ENCODE measurements at regions not wholly inside any gene's neighbourhood (a gene's known extent, or its start where the extent isn't known, plus 50 kb on each side); places are given as distances from the start of the nearest gene placed in this dataset.

DNA sequence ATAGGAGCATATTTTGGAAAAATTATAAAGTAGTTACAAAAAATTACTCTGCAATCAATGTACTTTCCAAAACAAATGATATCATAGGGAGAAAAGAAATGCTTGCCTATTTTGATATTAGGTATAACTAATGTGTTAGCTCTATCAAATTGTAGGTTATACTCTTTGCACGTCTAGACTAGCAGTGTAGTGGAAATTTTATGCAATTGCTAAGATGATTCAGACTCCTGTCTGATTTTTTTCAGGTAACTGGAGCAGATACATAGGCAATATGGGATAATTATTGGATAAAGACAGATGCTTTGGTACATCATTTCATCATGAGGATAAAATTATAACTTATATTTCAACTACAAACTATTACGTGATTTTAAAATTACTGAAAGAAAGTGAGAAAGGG lies 918.3 kb downstream of the EPHA4 start:
- DNase-seq, result no peak
- H3K9me3 ChIP-seq (replicated peaks in 1 of 3), result no peaks in the 10 kb centered on the region
- intact Hi-C loops (cut with DNase I), result no loop called here
- H3K4me3 ChIP-seq, result no peak overlapping the region
- peaks cover 4% of the 10 kb centered on the region for H3K27me3 ChIP-seq
- no peaks in the 10 kb centered on the region for H3K36me3 ChIP-seq (replicated peaks in 1 of 2)
- no peak for TF ChIP-seq POLR2A (IDR thresholded peaks at IDR 0.05)
- TF ChIP-seq CTCF (IDR thresholded peaks at IDR 0.05), result no peak
- WGBS, 4 donors, result 79 to 88% (median 86%) methylated on average over 2 of the region's 2 CpGs
- H3K27ac ChIP-seq, result no peak overlapping the region
- no peaks in the 10 kb centered on the region for H3K4me1 ChIP-seq (replicated peaks in 1 of 2)

- no peak for DNase-seq
- H3K9me3 ChIP-seq (replicated peaks in 1 of 3), result no peaks in the 10 kb centered on the region
- intact Hi-C loops (cut with DNase I), result no loop called here
- WGBS, 4 donors, result 79 to 86% (median 84%) methylated on average over 3 of the region's 3 CpGs
- H3K27me3 ChIP-seq, result peaks cover 4% of the 10 kb centered on the region
- no peak for TF ChIP-seq CTCF (IDR thresholded peaks at IDR 0.05)
- TF ChIP-seq POLR2A (IDR thresholded peaks at IDR 0.05), result no peak
- no peak overlapping the region for H3K4me3 ChIP-seq
- H3K4me1 ChIP-seq (replicated peaks in 1 of 2), result no peaks in the 10 kb centered on the region
- no peaks in the 10 kb centered on the region for H3K36me3 ChIP-seq (replicated peaks in 1 of 2)
- H3K27ac ChIP-seq, result no peak overlapping the region
Measured at GRCh38 chr2:220654322-220654721, 917.8 kb downstream of the EPHA4 start.

- Histone ChIP-seq H3K36me3 (replicated peaks in 1 of 2) (no peaks in the 10 kb centered on the region), H3K4me1 (replicated peaks in 1 of 2) (no peaks in the 10 kb centered on the region), H3K4me3 (no peak overlapping the region), H3K27me3 (peaks cover 4% of the 10 kb centered on the region), H3K27ac (no peak overlapping the region), H3K9me3 (replicated peaks in 1 of 3) (no peaks in the 10 kb centered on the region)
- intact Hi-C loops (cut with DNase I), result no loop called here
- TF ChIP-seq CTCF (IDR thresholded peaks at IDR 0.05) (no peak), POLR2A (IDR thresholded peaks at IDR 0.05) (no peak)
- WGBS, 4 donors, result 62 to 77% (median 70%) methylated on average over 4 of the region's 4 CpGs
- no peak for DNase-seq
Measured at GRCh38 chr2:220660277-220661145, 911.6 kb downstream of the EPHA4 start.

DNA sequence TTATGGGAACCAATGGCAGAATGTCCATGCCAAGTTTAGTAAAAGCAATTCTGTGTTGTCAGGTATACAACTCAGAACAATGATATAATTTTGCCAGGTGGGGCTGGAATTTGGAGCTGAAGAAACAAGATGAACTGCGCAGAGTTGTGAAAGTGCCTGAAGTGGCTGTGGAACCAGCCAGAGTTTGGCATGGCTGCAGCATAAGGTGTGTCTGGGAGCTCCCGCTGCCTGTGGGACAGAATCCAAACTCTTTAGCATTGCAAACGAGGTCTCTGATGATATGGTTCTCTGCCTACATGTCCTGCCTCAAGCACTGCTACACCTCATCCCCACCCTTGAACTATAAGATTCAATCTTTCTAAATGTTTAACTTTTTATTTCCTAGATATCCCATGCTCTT lies 909.7 kb downstream of the EPHA4 start:
- Histone ChIP-seq H3K9me3 (replicated peaks in 1 of 3) (no peaks in the 10 kb centered on the region), H3K27me3 (no peaks in the 10 kb centered on the region), H3K27ac (no peak overlapping the region), H3K4me1 (replicated peaks in 1 of 2) (no peaks in the 10 kb centered on the region), H3K4me3 (no peak overlapping the region), H3K36me3 (replicated peaks in 1 of 2) (no peaks in the 10 kb centered on the region)
- 79 to 89% (median 86%) methylated on average over 3 of the region's 3 CpGs for WGBS, 4 donors
- intact Hi-C loops (cut with DNase I), result no loop called here
- no peak for DNase-seq
- TF ChIP-seq POLR2A (IDR thresholded peaks at IDR 0.05) (no peak), CTCF (IDR thresholded peaks at IDR 0.05) (no peak)
